Stomach (tissue), 4 donors: ENCODE measurements at regions not wholly inside any gene's neighbourhood (a gene's known extent, or its start where the extent isn't known, plus 50 kb on each side); places are given as distances from the start of the nearest gene placed in this dataset.

Experiments used
- CTCF ChIP-seq, 7 experiments: fragments of 450-650 bp in 4 of 7; fragments of 200-600 bp in 3 of 7; sonication (generic) in 3 of 7; IDR thresholded peaks; one replicate each; pipeline ENCODE4 v1.5.1; 2016 to 2019; ENCODE audit warnings: antibody characterized with exemption in 7 of 7, control low read depth in 2 of 7, mild to moderate bottlenecking in 1 of 7
- POLR2A ChIP-seq, 4 donors: fragments of 450-650 bp; IDR thresholded peaks; one replicate each; pipeline ENCODE4 v1.6.1; 2016; ENCODE audit warnings: antibody characterized with exemption in 4 of 4, control low read depth in 2 of 4, mild to moderate bottlenecking in 1 of 4, moderate library complexity in 1 of 4
- POLR2AphosphoS5 ChIP-seq, 3 donors: sonication (generic); formaldehyde crosslinking; IDR thresholded peaks; one replicate each; pipeline ENCODE4 v1.6.1; 2016; ENCODE audit warnings: antibody characterized with exemption in 3 of 3

- TF ChIP-seq CTCF (IDR thresholded peaks at IDR 0.05) (no peak), POLR2AphosphoS5 (IDR thresholded peaks at IDR 0.05) (no peak), POLR2A (IDR thresholded peaks at IDR 0.05) (no peak)
Observed at GRCh38 chr12:89161557-89161956, 190.7 kb downstream of the DUSP6 start.
